ENCODE measurements at regions not wholly inside any gene's neighbourhood (a gene's known extent, or its start where the extent isn't known, plus 50 kb on each side); places are given as distances from the start of the nearest gene placed in this dataset.
"Not testable (repeated sequence)": the region's sequence is repeated elsewhere in the genome, so short reads cannot be mapped to it uniquely, and the experiment has no call there.

DNA sequence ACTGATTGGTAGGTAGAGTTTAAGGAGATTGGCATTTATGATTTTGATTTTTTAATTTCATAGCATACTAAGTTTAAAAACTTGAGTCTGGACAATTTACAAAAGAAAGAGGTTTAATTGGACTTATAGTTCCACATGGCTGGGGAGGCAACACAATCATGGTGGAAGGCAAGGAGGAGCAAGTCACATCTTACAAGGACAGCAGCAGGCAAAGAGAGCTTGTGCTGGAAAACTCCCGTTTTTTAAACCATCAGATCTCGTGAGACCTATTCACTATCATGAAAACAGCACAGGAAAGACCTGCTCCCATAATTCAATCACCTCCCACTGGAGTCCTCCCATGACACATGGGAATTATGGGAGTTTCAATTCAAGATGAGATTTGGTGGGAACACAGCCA lies 630.9 kb upstream of the NR2F2 start:
- 55 to 62% methylated on average over 2 of the region's 2 CpGs for WGBS, 2 donors
- H3K4me3 ChIP-seq = no peak overlapping the region
- no peaks in the 10 kb centered on the region for H3K36me3 ChIP-seq (replicated peaks in 1 of 2; ENCODE audit: insufficient read depth in 1 of 2, low read depth in 2 of 2)
- TF ChIP-seq, protein P1, sequence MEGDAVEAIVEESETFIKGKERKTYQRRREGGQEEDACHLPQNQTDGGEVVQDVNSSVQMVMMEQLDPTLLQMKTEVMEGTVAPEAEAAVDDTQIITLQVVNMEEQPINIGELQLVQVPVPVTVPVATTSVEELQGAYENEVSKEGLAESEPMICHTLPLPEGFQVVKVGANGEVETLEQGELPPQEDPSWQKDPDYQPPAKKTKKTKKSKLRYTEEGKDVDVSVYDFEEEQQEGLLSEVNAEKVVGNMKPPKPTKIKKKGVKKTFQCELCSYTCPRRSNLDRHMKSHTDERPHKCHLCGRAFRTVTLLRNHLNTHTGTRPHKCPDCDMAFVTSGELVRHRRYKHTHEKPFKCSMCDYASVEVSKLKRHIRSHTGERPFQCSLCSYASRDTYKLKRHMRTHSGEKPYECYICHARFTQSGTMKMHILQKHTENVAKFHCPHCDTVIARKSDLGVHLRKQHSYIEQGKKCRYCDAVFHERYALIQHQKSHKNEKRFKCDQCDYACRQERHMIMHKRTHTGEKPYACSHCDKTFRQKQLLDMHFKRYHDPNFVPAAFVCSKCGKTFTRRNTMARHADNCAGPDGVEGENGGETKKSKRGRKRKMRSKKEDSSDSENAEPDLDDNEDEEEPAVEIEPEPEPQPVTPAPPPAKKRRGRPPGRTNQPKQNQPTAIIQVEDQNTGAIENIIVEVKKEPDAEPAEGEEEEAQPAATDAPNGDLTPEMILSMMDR (IDR thresholded peaks at IDR 0.05) = no peak
- TF ChIP-seq POLR2A (IDR thresholded peaks at IDR 0.05) = no peak
- H3K9me3 ChIP-seq = peaks cover 0 to 28% (median 0%) of the 10 kb centered on the region in 3 donors
- intact Hi-C loops (cut with DNase I) = no loop called here
- DNase-seq (no peak), ATAC-seq (no peak)
- H3K4me1 ChIP-seq = no peaks in the 10 kb centered on the region
- H3K27ac ChIP-seq = no peak overlapping the region
- no peaks in the 10 kb centered on the region for H3K27me3 ChIP-seq

DNA sequence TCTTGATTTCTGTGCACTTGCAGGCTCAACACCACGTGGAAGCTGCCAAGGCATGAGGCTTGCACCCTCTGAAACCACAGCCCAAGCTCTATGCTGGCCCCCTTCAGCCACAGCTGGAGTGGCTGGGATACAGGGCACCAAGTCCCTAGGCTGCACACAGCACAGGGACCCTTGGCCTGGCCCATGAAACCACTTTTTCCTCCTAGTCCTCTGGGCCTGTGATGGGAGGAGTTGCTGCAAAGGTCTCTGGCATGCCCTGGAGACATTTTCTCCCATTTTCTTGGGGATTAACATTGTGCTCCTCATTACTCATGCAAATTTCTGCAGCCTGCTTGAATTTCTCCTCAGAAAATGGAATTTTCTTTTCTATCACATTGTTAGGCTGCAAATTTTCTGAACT lies 629.8 kb upstream of the NR2F2 start:
- H3K27me3 ChIP-seq; H3K36me3 ChIP-seq (replicated peaks in 1 of 2; ENCODE audit: insufficient read depth in 1 of 2, low read depth in 2 of 2); intact Hi-C loops (cut with DNase I); H3K27ac ChIP-seq; H3K4me1 ChIP-seq; ATAC-seq; DNase-seq; H3K4me3 ChIP-seq: not testable (repeated sequence)
- H3K9me3 ChIP-seq = peaks cover 0 to 22% (median 0%) of the 10 kb centered on the region in 3 donors
- 61 to 70% methylated on average over 1 of the region's 1 CpG for whole genome bisulfite sequencing, 2 donors

DNA sequence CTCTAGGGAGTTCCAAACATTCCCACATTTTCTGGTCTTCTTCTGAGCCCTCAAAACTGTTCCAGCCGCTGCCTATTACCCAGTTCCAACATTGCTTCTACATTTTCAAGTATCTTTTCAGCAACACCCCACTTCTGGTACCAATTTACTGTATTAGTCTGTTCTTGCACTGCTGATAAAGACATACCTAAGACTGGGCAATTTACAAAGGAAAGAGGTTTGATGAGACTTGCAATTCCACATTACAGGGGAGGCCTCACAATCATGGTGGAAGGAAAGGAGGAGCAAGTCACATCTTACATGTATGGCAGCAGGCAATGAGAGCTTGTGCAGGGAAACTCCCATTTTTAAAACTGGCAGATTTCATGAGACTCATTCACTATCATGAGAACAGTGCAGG lies 629.1 kb upstream of the NR2F2 start:
- H3K4me1 ChIP-seq = no peaks in the 10 kb centered on the region
- H3K4me3 ChIP-seq = no peak overlapping the region
- peaks cover 0 to 22% (median 0%) of the 10 kb centered on the region in 3 donors for H3K9me3 ChIP-seq
- 59 to 72% methylated on average over 1 of the region's 1 CpG for WGBS, 2 donors
- ATAC-seq (no peak), DNase-seq (no peak)
- intact Hi-C loops (cut with DNase I) = no loop called here
- H3K36me3 ChIP-seq (replicated peaks in 1 of 2; ENCODE audit: insufficient read depth in 1 of 2, low read depth in 2 of 2) = no peaks in the 10 kb centered on the region
- no peak overlapping the region for H3K27ac ChIP-seq
- TF ChIP-seq, protein P1 (IDR thresholded peaks at IDR 0.05) = no peak
- TF ChIP-seq POLR2A (IDR thresholded peaks at IDR 0.05) = no peak
- H3K27me3 ChIP-seq = no peaks in the 10 kb centered on the region

DNA sequence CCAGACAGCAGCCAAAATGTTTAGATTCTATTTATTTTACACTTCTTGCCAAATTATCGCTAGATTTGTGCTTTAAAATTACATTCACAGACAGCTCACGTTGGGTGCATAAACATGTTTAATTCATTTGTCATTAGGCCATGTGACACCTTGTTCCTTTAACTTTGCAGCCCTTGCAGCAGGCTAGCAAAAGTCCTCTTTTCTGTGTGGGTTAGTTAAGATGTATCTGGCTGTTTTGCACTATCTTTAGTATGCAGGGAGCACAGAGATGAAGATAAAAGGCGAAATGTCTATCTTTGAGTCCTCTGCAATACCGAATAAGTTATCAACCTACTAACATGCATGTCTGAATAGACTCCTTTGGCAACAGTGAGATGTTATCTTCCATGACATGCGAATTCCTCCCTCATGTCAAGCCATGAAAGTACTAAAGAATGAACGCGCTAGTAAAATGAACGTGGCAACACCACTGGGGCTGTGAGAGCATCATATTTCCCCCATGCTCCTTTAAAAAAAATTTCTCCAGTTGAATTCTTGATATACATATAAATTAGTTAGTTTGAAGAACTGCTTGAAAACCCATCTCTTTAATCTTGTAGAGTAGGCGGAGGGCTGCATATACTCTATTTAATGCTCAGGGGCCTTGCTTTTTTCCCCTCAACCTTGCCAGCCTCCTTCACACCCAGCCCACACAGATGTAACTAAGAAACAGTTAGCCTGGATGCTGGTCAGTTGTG lies 620.4 kb upstream of the NR2F2 start:
- H3K4me1 ChIP-seq = no peaks in the 10 kb centered on the region
- WGBS, 2 donors = 65 to 68% methylated on average over 9 of the region's 9 CpGs
- ATAC-seq = no peak
- peaks cover 0 to 4% of the 10 kb centered on the region in 2 donors for H3K27me3 ChIP-seq
- TF ChIP-seq, protein P1 (IDR thresholded peaks at IDR 0.05) = no peak
- TF ChIP-seq POLR2A (IDR thresholded peaks at IDR 0.05) = no peak
- H3K27ac ChIP-seq = no peak overlapping the region
- no peaks in the 10 kb centered on the region for H3K36me3 ChIP-seq (replicated peaks in 1 of 2; ENCODE audit: insufficient read depth in 1 of 2, low read depth in 2 of 2)
- H3K9me3 ChIP-seq = no peaks in the 10 kb centered on the region
- no peak for DNase-seq
- intact Hi-C loops (cut with DNase I) = no loop called here
- no peak overlapping the region for H3K4me3 ChIP-seq

DNA sequence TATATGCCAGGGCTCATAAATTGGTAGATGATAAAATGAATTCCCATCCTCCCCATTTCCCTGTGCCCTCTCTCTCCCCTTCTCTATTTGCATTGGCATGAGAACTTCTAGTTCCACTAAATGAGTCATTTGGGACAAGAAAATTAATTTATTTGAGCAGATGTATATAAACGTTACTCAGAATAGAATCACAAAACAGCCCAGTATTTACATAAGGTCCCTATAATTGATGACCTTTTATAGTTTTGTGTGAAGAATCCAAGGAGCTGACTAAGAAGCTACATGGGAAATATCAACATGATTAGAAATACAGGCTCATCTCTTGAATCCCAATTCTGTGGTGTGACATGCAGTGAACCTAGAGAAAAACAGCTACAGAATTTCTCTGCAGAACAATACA lies 617.7 kb upstream of the NR2F2 start:
- WGBS, 2 donors = 14 to 15% methylated on average over 1 of the region's 1 CpG

More for the DNA sequence above, 617.7 kb upstream of the NR2F2 start:
- Histone ChIP-seq H3K9me3 (no peaks in the 10 kb centered on the region), H3K4me1 (no peaks in the 10 kb centered on the region), H3K27ac (no peak overlapping the region), H3K27me3 (peaks cover 0 to 4% of the 10 kb centered on the region in 2 donors), H3K4me3 (no peak overlapping the region), H3K36me3 (replicated peaks in 1 of 2; ENCODE audit: insufficient read depth in 1 of 2, low read depth in 2 of 2) (no peaks in the 10 kb centered on the region)
- ATAC-seq (no peak), DNase-seq (no peak)
- TF ChIP-seq POLR2A (IDR thresholded peaks at IDR 0.05) = no peak
- TF ChIP-seq, protein P1 (IDR thresholded peaks at IDR 0.05) = no peak
- intact Hi-C loops (cut with DNase I) = no loop called here

Measured in body of pancreas (tissue), 4 donors.